GM12878 (cell line): ENCODE measurements at regions not wholly inside any gene's neighbourhood (a gene's known extent, or its start where the extent isn't known, plus 50 kb on each side); places are given as distances from the start of the nearest gene placed in this dataset.

Source experiments
- ATAC-seq: fragments of 200-7000 bp; cut with Tn5 transposase; 3 replicates; pipeline ENCODE4 v1.9.1; 2020; ENCODE audit warnings: mild to moderate bottlenecking, moderate library complexity
- BruUV-seq: library from RNA; stranded (reverse); fragments of 400-500 nt; replicated peaks from 2 replicates; lab custom pipeline; 2021; lab: Mats Ljungman, UMichigan
- CTCF ChIA-PET: fragments of 300-600 bp; sonication (Branson Sonifier 250); formaldehyde crosslinking; extraction: SDS; loops from one replicate; lab custom pipeline; 2021; ENCODE audit warnings: inconsistent platforms; lab: Yijun Ruan, JAX
- POLR2A ChIA-PET: fragments of 350-600 bp; formaldehyde crosslinking; extraction: SDS; loops from one replicate; lab custom pipeline; 2021; ENCODE audit warnings: inconsistent platforms; lab: Charles Lee
- RAD21 ChIA-PET: fragments of 300-600 bp; sonication (Branson Sonifier 250); formaldehyde crosslinking; loops from one replicate; lab custom pipeline; 2023; ENCODE audit warnings: antibody characterized with exemption; ENCODE audit not compliant: unreplicated experiment; lab: Charles Lee
- SMC1A ChIA-PET: fragments of 300-600 bp; sonication (Branson Sonifier 250); formaldehyde crosslinking; loops from one replicate; lab custom pipeline; 2023; ENCODE audit not compliant: unreplicated experiment, uncharacterized antibody; lab: Charles Lee
- DNase-seq: peaks from one replicate; pipeline ENCODE4 v3.0.0-alpha.2; 2011; ENCODE audit warnings: low read depth, low spot score
- FAIRE-seq: peaks from 3 replicates; lab custom pipeline; 2011; peaks lifted over from hg19 to GRCh38; lab: Jason Lieb, UNC
- H2AFZ ChIP-seq: 2 replicates; pipeline ENCODE4 v1.6.0; 2011; ENCODE audit warnings: low read depth, low read length, control low read depth; ENCODE audit not compliant: control insufficient read depth
- H3K27ac ChIP-seq: 2 replicates; pipeline ENCODE4 v1.5.1; 2011; ENCODE audit warnings: control low read depth; ENCODE audit not compliant: control insufficient read depth, insufficient read depth
- H3K27me3 ChIP-seq, 2 experiments: replicated peaks in 1 of 2; 2 replicates each; pipeline versions ENCODE4 v1.6.0 to v1.6.1; 2011; ENCODE audit warnings: low read length in 1 of 2; ENCODE audit not compliant: control insufficient read depth in 2 of 2, insufficient read depth in 2 of 2
- H3K36me3 ChIP-seq, 2 experiments: 2 replicates each; pipeline ENCODE4 v1.5.1; 2011; ENCODE audit warnings: low read length in 1 of 2; ENCODE audit not compliant: control insufficient read depth in 2 of 2, insufficient read depth in 2 of 2
- H3K4me1 ChIP-seq: 2 replicates; pipeline ENCODE4 v1.6.1; 2011; ENCODE audit warnings: mild to moderate bottlenecking, low read length, moderate library complexity, mixed read lengths; ENCODE audit not compliant: control insufficient read depth, insufficient read depth
- H3K4me2 ChIP-seq: 2 replicates; pipeline ENCODE4 v1.6.0; 2011; ENCODE audit warnings: control low read depth; ENCODE audit not compliant: control insufficient read depth, insufficient read depth
- H3K4me3 ChIP-seq: fragments of 200-600 bp; sonication (generic); 2 replicates; pipeline ENCODE4 v1.5.1; 2016
- H3K79me2 ChIP-seq: 2 replicates; pipeline ENCODE4 v1.6.0; 2011; ENCODE audit warnings: low read length; ENCODE audit not compliant: control insufficient read depth, insufficient read depth
- H3K9ac ChIP-seq: 2 replicates; pipeline ENCODE4 v1.8.0; 2011; ENCODE audit warnings: low read length, control low read depth, mixed read lengths; ENCODE audit not compliant: control insufficient read depth, insufficient read depth
- H3K9me3 ChIP-seq: replicated peaks from 3 replicates; pipeline ENCODE4 v1.5.1; 2011; ENCODE audit warnings: mild to moderate bottlenecking, low read length; ENCODE audit not compliant: control insufficient read depth, insufficient read depth
- H4K20me1 ChIP-seq: 2 replicates; pipeline ENCODE4 v1.6.0; 2011; ENCODE audit not compliant: control insufficient read depth, insufficient read depth
- CBFB ChIP-seq: IDR thresholded peaks from 2 replicates; pipeline ENCODE4 v1.6.1; 2016; ENCODE audit warnings: antibody characterized with exemption, low read depth
- CBX3 ChIP-seq: fragments of 200-600 bp; sonication (generic); IDR thresholded peaks from 2 replicates; pipeline ENCODE4 v1.6.1; 2016; ENCODE audit warnings: low read depth, borderline replicate concordance
- EED ChIP-seq: sonication (generic); IDR thresholded peaks from 2 replicates; pipeline ENCODE4 v1.6.1; 2016; ENCODE audit warnings: antibody characterized with exemption, low read depth
- IKZF1 ChIP-seq: fragments of 450-650 bp; conservative IDR thresholded peaks from 2 replicates; pipeline ENCODE4 v1.6.1; 2017; ENCODE audit warnings: antibody characterized with exemption, mild to moderate bottlenecking
- KAT2A ChIP-seq: conservative IDR thresholded peaks from 2 replicates; pipeline ENCODE4 v1.6.1; 2011; ENCODE audit warnings: low read depth, low read length; ENCODE audit not compliant: control insufficient read depth
- PAX5 ChIP-seq: IDR thresholded peaks from 2 replicates; pipeline ENCODE4 v1.6.1; 2011; ENCODE audit warnings: low read depth, low read length, borderline replicate concordance
- PAX8 ChIP-seq: fragments of 450-650 bp; IDR thresholded peaks from 2 replicates; pipeline ENCODE4 v1.6.1; 2017; ENCODE audit warnings: mild to moderate bottlenecking, moderate library complexity
- RB1 ChIP-seq: fragments of 450-650 bp; formaldehyde crosslinking; IDR thresholded peaks from 2 replicates; pipeline ENCODE4 v1.6.1; 2017; ENCODE audit warnings: mild to moderate bottlenecking, borderline replicate concordance
- TARDBP ChIP-seq: IDR thresholded peaks from 2 replicates; pipeline ENCODE4 v1.6.1; 2016; ENCODE audit warnings: borderline replicate concordance
- TCF12 ChIP-seq: IDR thresholded peaks from 2 replicates; pipeline ENCODE4 v1.6.1; 2011; ENCODE audit warnings: low read depth, mild to moderate bottlenecking, low read length
- WGBS: methylation state at CpG from one replicate; pipeline ENCODE4 v1.1.6; 2016; ENCODE audit warnings: low lambda C conversion rate; ENCODE audit not compliant: insufficient replicate concordance, insufficient coverage; ENCODE audit errors: missing lambda C conversion rate; 5-methylcytosine and 5-hydroxymethylcytosine counted together
- in situ Hi-C: fragments of 300-500 bp; cut with MboI; formaldehyde crosslinking; loops from 9 replicates; pipeline ENCODE4 v1.14.3; 2018; ENCODE audit warnings: mixed read lengths
- intact Hi-C: fragments of 100-400 bp; cut with micrococcal nuclease; formaldehyde crosslinking; loops from one replicate; pipeline ENCODE4 v1.14.2; 2022; ENCODE audit not compliant: unreplicated experiment
- TF ChIP-seq, protein P1 (sequence below): IDR thresholded peaks from 2 replicates; pipeline ENCODE4 v1.6.1; 2011; ENCODE audit warnings: borderline replicate concordance, low read depth, mild to moderate bottlenecking, moderate library complexity, mixed read lengths, low read length; ENCODE audit not compliant: insufficient read depth; ENCODE audit errors: extremely low read length
- TF ChIP-seq, protein P2 (sequence below): fragments of 150-350 bp; IDR thresholded peaks from 2 replicates; pipeline ENCODE4 v1.6.1; 2014; ENCODE audit warnings: mild to moderate bottlenecking, low read depth, low read length
- TF ChIP-seq, protein P3 (sequence below): fragments of 450-650 bp; IDR thresholded peaks from 2 replicates; pipeline ENCODE4 v1.6.1; 2016; ENCODE audit warnings: mild to moderate bottlenecking

DNA sequence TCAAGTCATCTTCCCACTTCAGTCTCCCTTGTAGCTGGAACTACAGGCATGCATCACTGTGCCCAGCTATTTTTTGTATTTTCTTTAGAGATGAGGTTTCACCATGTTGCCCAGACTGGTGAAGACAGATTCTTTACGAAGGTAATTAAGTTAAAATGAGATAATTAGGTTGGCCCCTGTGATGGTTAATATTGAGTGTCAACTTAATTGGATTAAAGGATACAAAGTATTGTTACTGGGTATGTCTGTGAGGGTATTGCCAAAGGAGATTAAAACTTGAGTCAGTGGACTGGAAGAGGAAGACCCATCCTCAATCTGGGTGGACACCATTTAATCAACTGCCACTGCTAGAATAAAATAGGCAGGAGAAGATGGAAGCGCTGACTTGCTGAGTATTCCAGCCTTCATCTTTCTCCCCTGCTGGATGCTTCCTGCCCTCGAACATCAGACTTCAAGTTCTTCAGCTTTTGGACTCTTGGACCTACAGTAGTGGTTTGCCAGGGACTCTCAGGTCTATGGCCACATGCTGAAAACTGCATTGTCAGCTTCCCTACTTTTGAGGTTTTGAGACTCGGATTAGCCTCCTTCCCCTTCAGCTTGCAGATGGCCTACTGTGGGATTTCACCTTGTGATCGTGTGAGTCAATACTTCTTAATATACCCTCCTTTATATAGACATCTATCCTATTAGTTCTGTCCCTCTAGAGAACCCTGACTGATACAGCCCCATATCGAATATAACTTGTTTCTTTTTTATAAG lies 269.1 kb downstream of the TMX3 start:
- Histone ChIP-seq H3K36me3 (no peaks in the 10 kb centered on the region), H3K9me3 (no peaks in the 10 kb centered on the region), H4K20me1 (no peaks in the 10 kb centered on the region), H3K9ac (no peak overlapping the region), H3K27me3 (no peaks in the 10 kb centered on the region)
- in situ Hi-C loops (no loop called here), intact Hi-C loops (no loop called here)
- ChIA-PET RAD21 (no interaction called here), CTCF (no interaction called here), SMC1A (no interaction called here)
- ATAC-seq = no peak
- TF ChIP-seq CBFB (no peak), PAX5 (no peak), EED (no peak), PAX8 (no peak), CBX3 (no peak), RB1 (no peak), KAT2A (no peak), TARDBP (no peak), TCF12 (no peak), IKZF1 (no peak)
- TF ChIP-seq, protein P1, sequence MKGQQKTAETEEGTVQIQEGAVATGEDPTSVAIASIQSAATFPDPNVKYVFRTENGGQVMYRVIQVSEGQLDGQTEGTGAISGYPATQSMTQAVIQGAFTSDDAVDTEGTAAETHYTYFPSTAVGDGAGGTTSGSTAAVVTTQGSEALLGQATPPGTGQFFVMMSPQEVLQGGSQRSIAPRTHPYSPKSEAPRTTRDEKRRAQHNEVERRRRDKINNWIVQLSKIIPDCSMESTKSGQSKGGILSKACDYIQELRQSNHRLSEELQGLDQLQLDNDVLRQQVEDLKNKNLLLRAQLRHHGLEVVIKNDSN = no peak
- TF ChIP-seq, protein P2, sequence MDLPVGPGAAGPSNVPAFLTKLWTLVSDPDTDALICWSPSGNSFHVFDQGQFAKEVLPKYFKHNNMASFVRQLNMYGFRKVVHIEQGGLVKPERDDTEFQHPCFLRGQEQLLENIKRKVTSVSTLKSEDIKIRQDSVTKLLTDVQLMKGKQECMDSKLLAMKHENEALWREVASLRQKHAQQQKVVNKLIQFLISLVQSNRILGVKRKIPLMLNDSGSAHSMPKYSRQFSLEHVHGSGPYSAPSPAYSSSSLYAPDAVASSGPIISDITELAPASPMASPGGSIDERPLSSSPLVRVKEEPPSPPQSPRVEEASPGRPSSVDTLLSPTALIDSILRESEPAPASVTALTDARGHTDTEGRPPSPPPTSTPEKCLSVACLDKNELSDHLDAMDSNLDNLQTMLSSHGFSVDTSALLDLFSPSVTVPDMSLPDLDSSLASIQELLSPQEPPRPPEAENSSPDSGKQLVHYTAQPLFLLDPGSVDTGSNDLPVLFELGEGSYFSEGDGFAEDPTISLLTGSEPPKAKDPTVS = no peak
- TF ChIP-seq, protein P3, sequence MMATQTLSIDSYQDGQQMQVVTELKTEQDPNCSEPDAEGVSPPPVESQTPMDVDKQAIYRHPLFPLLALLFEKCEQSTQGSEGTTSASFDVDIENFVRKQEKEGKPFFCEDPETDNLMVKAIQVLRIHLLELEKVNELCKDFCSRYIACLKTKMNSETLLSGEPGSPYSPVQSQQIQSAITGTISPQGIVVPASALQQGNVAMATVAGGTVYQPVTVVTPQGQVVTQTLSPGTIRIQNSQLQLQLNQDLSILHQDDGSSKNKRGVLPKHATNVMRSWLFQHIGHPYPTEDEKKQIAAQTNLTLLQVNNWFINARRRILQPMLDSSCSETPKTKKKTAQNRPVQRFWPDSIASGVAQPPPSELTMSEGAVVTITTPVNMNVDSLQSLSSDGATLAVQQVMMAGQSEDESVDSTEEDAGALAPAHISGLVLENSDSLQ = no peak
- TF ChIP-seq, all 136 proteins: peak for 0
- H3K4me1 ChIP-seq = no peaks in the 10 kb centered on the region
- H3K4me2 ChIP-seq = no peak overlapping the region
- no peak overlapping the region for H3K4me3 ChIP-seq
- no peak overlapping the region for H2AFZ ChIP-seq
- no peaks in the 10 kb centered on the region for H3K79me2 ChIP-seq
- POLR2A ChIA-PET = no interaction called here
- WGBS = 21% methylated on average over 6 of the region's 6 CpGs
- no peak for FAIRE-seq
- no peak for DNase-seq
- no TSS peak for BruUV-seq
- no peak overlapping the region for H3K27ac ChIP-seq
